Ectodermal cell (in vitro differentiated cells): ENCODE measurements at regions not wholly inside any gene's neighbourhood (a gene's known extent, or its start where the extent isn't known, plus 50 kb on each side); places are given as distances from the start of the nearest gene placed in this dataset.
"Not testable (repeated sequence)": the region's sequence is repeated elsewhere in the genome, so short reads cannot be mapped to it uniquely, and the experiment has no call there.

Experiments
- H3K27ac ChIP-seq: 2 replicates; pipeline ENCODE4 v1.7.0; 2013; ENCODE audit warnings: mild to moderate bottlenecking, low read depth, low read length; ENCODE audit not compliant: insufficient read depth, poor library complexity, severe bottlenecking
- H3K27me3 ChIP-seq: 2 replicates; pipeline ENCODE4 v1.7.0; 2013; ENCODE audit warnings: mild to moderate bottlenecking, low read length; ENCODE audit not compliant: insufficient read depth, control insufficient read depth, poor library complexity, severe bottlenecking
- H3K36me3 ChIP-seq: one replicate; pipeline ENCODE4 v1.7.0; 2013; ENCODE audit warnings: low read length; ENCODE audit not compliant: control insufficient read depth, insufficient read depth
- H3K4me1 ChIP-seq: one replicate; pipeline ENCODE4 v1.7.0; 2013; ENCODE audit warnings: low read length; ENCODE audit not compliant: control insufficient read depth, insufficient read depth
- H3K4me3 ChIP-seq: 2 replicates; pipeline ENCODE4 v1.7.0; 2013; ENCODE audit warnings: low read depth, low read length, control low read depth; ENCODE audit not compliant: insufficient read depth
- H3K9me3 ChIP-seq: 2 replicates; pipeline ENCODE4 v1.7.0; 2013; ENCODE audit warnings: mild to moderate bottlenecking, low read length, moderate library complexity; ENCODE audit not compliant: control insufficient read depth
- WGBS, 2 experiments: methylation state at CpG; one replicate each; pipeline ENCODE4 v1.1.7; 2013; ENCODE audit warnings: missing lambda C conversion rate in 2 of 2; 5-methylcytosine and 5-hydroxymethylcytosine counted together

DNA sequence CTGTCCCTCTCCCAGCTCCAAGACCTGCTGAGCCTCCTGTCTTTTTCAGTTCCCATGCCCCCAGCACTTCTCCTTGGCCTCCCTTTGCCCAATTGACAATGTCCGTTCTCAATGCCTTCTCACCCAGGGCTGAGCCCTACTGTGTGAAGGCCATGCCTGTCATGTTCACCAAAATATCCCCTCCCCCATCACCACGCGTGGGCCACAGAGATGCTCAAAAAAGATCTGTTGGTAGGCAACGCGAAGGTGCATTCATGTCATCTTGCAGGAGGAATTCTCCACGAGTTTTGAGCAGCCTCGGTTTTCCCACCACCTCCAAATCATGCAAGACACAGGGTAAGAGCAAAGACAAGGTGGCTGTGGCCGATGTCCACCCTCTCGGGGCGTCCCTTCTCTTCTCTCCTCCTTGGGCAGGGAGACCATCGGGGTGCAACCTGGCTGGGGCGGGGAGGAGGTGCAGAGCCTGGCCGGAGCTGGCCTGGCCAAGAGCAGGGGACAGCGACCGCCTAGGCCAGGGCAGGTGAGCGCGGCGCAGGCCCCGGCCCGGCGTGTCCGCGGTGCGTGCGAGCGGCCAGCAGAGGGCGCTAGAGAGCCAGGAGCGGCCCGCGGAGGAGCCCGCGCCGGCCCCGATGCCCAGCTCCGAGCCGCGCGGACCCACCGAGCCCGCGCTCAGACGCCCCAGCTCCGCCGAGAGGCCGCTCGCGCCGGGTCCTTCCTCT is 56.3 kb upstream of the KRTAP5-11 start:
- H3K36me3 ChIP-seq, H3K4me1 ChIP-seq, H3K9me3 ChIP-seq, H3K27ac ChIP-seq: not testable (repeated sequence)
- H3K4me3 ChIP-seq = peak overlapping the region; percentile 22
- H3K27me3 ChIP-seq = peaks cover 28% of the 10 kb centered on the region
- 16 to 17% methylated on average over 44 of the region's 48 CpGs for WGBS, 2 experiments

DNA sequence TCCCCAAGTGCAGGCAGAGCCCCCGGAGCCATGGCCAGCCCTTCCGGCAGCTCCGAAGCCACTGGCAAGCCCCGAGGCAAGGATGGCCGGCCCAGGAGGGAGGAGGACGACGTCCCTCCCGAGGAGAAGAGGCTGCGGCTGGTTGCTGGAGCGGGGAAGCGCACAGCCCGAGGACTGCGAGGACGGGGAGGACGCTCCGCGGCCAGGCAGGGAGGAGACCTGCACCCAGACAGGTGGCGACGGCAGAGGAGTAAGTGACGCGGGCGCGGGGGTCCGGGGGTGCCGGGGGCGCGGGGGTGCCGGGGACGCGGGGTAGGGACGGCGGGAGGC is 56.8 kb upstream of the KRTAP5-11 start:
- peak overlapping the region; percentile 22 for H3K4me3 ChIP-seq
- peaks cover 28% of the 10 kb centered on the region for H3K27me3 ChIP-seq
- not testable (repeated sequence) for H3K27ac ChIP-seq, H3K9me3 ChIP-seq, H3K4me1 ChIP-seq, H3K36me3 ChIP-seq
- WGBS, 2 experiments = 1 to 2% methylated on average over 29 to 32 of the region's 32 CpGs

DNA sequence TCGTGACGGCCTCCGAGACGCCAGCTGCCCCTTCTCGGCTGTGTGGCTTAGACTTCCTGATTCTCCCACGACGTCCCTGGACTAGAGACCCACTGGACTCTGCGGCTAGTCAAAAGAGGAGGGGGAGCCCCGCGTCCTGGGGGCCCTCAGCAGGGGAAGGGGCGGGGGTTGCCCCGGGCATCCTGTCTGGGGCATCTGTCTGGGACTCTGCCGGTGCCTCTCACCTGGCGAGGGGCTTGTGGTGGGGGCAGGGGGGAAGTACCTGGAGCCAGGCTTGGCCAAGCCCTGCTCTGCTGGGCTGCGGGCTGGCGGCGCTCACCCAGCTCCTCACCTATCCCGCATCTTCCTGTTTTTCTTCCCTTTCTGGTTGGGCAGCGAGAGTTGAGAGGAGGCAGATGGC is 57.2 kb upstream of the KRTAP5-11 start:
- H3K9me3 ChIP-seq = not testable (repeated sequence)
- WGBS, 2 experiments = 8 to 16% methylated on average over 11 of the region's 19 CpGs
- H3K4me3 ChIP-seq = peak overlapping the region; percentile 22

DNA sequence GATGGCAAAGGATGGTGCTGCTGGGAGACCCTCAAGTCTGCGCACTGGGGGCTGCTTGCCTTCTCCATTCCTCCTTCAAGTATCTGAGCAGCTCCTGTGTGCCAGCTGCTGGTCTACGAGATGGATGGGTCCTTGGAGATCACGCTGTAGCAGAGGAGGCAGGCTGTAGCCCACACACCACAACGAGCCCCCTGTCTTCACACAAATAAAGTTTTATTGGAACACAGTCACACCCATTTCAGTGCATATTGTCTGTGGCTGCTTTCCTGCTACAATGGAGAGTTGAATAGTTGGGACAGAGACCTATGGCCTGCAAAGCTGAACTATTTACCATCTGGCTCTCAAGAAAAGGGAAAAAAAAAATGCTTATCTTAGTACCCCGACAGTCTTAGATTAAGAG is 64.4 kb upstream of the KRTAP5-11 start:
- H3K4me3 ChIP-seq, H3K27me3 ChIP-seq, H3K27ac ChIP-seq, H3K36me3 ChIP-seq, H3K4me1 ChIP-seq, H3K9me3 ChIP-seq: not testable (repeated sequence)
- WGBS, 2 experiments = 92 to 93% methylated on average over 5 of the region's 5 CpGs

More for the DNA sequence above, 57.2 kb upstream of the KRTAP5-11 start:
- not testable (repeated sequence) for H3K36me3 ChIP-seq, H3K27ac ChIP-seq, H3K4me1 ChIP-seq
- H3K27me3 ChIP-seq = peaks cover 28% of the 10 kb centered on the region

DNA sequence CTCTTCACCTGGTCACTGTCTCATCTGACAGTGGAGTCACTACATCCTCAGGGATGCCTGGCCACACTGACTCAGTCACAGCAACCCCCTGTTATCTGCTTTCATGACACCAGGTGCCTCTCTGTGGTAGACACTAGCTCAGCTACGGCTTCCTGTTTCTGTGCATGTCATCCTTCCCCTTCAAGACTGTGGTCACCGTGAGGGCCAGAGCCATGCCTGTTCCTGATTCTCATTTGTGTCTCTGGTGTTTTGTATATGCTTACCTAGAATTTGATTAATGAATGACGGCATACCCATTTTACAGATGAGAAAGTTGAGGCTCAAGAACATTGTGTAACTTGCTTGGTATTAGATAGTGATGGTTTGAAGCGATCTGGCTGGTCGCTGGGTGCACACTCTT is 70.3 kb upstream of the KRTAP5-11 start:
- 94 to 97% methylated on average over 2 of the region's 5 CpGs for WGBS, 2 experiments
- not testable (repeated sequence) for H3K36me3 ChIP-seq, H3K27me3 ChIP-seq, H3K4me3 ChIP-seq, H3K9me3 ChIP-seq, H3K27ac ChIP-seq, H3K4me1 ChIP-seq

DNA sequence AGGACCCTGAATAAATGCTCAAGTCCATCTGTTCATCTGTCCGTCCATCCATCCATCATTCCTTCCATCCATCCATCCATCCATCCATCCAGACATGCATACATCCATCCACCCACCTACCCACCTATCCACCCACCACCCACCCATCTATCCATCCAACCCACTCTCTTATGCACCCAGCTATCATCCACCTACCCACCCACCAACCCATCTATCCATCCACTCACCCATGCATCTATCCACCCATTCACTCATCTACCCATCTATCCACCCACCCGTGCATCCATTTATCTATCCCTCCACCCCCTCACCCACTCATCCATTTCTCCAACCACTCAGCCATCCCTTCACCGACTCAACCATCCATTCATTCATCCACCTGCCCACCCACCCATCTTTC is 71.7 kb upstream of the KRTAP5-11 start:
- H3K27ac ChIP-seq, H3K4me1 ChIP-seq, H3K4me3 ChIP-seq, H3K27me3 ChIP-seq, H3K9me3 ChIP-seq, H3K36me3 ChIP-seq: not testable (repeated sequence)
- 85 to 89% methylated on average over 2 to 3 of the region's 3 CpGs for WGBS, 2 experiments

DNA sequence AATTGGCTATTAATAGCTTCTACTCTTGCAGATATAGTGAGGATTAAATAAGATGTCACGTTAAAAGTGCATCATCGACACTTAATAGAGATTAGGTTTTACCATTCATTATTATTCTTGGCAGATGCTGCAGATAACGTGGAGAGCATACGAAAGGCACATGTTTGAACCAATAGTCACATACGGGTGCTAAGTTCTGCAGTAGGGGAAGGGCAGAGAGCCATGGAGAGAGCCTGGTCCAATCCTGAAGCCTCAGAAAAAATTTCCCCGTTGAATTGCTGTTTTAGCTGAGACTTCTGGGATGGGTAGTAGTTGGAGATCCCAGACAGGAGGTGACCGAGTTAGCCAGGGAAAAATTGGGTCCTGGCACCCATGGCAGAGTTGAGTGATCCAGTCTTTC is 72.4 kb upstream of the KRTAP5-11 start:
- H3K9me3 ChIP-seq, H3K27me3 ChIP-seq, H3K27ac ChIP-seq, H3K4me3 ChIP-seq, H3K36me3 ChIP-seq, H3K4me1 ChIP-seq: not testable (repeated sequence)
- 86 to 91% methylated on average over 4 to 5 of the region's 7 CpGs for WGBS, 2 experiments

DNA sequence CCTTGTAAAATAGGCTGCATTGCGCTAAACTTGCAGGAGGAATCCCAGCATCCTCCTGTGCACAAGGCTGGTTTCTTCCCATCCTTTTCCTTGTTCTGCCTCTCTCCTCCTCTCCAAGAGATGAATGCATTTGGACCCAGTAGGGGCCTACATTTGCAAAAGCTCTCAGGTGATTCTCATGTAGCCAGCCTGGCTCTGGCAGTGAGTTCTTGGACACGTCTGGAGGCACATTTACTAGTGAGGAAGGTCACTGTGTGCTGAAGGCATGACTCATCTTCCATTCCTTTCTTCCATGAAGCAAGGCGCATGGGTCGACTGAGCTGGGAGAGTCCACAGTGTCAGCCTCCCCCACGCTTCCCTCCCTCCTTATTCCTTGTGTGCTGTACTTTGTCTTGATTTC is 73.8 kb upstream of the KRTAP5-11 start:
- H3K27ac ChIP-seq, H3K9me3 ChIP-seq, H3K4me1 ChIP-seq, H3K36me3 ChIP-seq, H3K4me3 ChIP-seq, H3K27me3 ChIP-seq: not testable (repeated sequence)
- 50 to 69% methylated on average over 1 of the region's 5 CpGs for WGBS, 2 experiments

DNA sequence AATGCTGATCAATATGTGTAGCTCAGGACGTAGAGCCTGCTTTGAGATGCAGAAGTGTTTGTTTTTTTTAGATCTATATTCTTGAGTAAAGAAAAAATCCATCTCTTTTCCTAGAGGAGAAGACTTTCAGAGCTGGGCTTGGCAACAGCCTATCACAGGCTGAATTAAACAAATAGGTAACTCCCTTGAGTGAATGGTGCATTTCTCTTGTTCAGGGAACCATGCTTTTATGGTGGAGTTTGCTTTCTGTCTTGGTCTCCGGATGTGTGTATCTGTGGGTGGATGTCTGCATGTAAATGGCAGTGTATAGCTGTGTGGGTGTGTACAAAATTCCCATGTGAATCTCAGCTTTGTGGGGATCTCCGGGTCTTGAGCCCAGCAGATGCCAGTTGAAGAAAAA is 82.3 kb upstream of the KRTAP5-11 start:
- H3K4me1 ChIP-seq, H3K27me3 ChIP-seq, H3K27ac ChIP-seq, H3K9me3 ChIP-seq, H3K36me3 ChIP-seq, H3K4me3 ChIP-seq: not testable (repeated sequence)
- WGBS, 2 experiments = 77 to 87% methylated on average over 1 of the region's 3 CpGs

DNA sequence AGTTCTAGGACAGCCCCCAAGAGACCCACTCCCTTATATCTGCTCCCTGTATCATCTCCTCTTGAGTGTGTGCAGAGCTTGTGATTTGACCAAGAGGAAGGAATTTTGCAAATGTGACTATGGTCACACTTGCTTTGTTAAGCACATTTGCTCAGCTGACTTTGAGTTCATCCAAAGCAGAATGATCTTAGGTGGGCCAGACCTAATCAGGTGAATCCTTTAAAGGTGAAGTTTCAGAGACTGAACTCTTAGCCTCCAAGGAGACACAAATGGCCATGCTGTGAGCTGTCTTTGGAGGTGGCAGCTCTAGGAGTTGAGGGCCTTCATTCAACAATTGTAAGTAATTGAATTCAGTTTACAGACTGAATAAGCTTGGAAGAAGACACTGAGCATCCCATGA is 115.4 kb upstream of the KRTAP5-11 start:
- not testable (repeated sequence) for H3K9me3 ChIP-seq, H3K36me3 ChIP-seq, H3K4me1 ChIP-seq, H3K4me3 ChIP-seq, H3K27ac ChIP-seq, H3K27me3 ChIP-seq

DNA sequence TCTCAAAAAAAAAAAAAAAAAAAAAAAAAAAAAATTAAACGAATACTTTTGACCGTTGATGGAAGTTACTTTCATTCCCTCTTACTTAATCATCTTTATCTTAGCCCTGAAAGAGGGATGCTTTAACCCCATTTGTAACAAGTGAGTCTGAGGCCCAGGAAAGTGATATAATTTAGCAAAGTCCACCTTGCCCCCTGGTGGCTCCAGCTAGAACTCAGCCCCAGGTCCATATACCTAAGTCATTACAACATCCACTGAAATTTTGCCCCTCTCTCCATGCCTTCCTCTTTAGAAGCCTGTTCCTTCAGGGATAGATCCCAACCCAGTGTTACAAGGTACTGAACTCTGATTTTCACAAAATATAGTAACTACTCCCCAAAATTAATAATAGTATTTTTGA is 116.3 kb upstream of the KRTAP5-11 start:
- H3K36me3 ChIP-seq, H3K4me1 ChIP-seq, H3K4me3 ChIP-seq, H3K27ac ChIP-seq, H3K27me3 ChIP-seq, H3K9me3 ChIP-seq: not testable (repeated sequence)
- WGBS, 2 experiments = no CpG with 5 or more reads among the region's 2 CpGs
